IgD-negative memory B cell (primary cell): ENCODE measurements at regions not wholly inside any gene's neighbourhood (a gene's known extent, or its start where the extent isn't known, plus 50 kb on each side); places are given as distances from the start of the nearest gene placed in this dataset.

Experiments used
- H3K27ac Mint-ChIP-seq, 3 donors: one replicate each; pipeline ENCODE4 v1.8.0; 2020 to 2022; ENCODE audit warnings: mild to moderate bottlenecking in 3 of 3, mixed read lengths in 3 of 3, moderate library complexity in 1 of 3
- H3K27me3 Mint-ChIP-seq: one replicate; pipeline ENCODE4 v1.8.0; 2021; ENCODE audit warnings: mixed read lengths
- H3K36me3 Mint-ChIP-seq: one replicate; pipeline ENCODE4 v1.8.0; 2020; ENCODE audit warnings: mild to moderate bottlenecking, mixed read lengths
- H3K4me1 Mint-ChIP-seq, 3 donors: one replicate each; pipeline ENCODE4 v1.8.0; 2020 to 2022; ENCODE audit warnings: mixed read lengths in 3 of 3, mild to moderate bottlenecking in 1 of 3
- H3K4me3 Mint-ChIP-seq, 4 donors: one replicate each; pipeline ENCODE4 v1.8.0; 2020 to 2022; ENCODE audit warnings: mild to moderate bottlenecking in 4 of 4, mixed read lengths in 4 of 4, moderate library complexity in 3 of 4
- H3K9me3 Mint-ChIP-seq, 3 donors: one replicate each; pipeline ENCODE4 v1.8.0; 2020 to 2021; ENCODE audit warnings: mixed read lengths in 3 of 3, mild to moderate bottlenecking in 1 of 3

DNA sequence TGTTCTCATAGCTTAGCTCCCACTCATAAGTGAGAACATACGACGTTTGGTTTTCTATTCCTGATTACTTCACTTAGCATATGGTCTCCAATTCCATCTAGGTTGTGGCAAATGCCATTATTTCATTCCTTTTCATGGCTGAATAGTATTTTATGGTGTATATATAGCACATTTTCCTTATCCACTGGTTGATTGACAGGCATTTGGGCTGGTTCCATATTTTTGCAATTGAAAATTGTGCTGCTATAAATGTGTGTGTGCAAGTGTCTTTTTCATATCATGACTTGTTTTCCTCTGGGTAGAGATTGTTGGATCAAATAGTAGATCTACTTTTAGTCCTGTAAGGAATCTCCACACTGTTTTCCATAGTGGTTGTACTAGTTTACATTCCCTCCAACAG, 133.0 kb upstream of the TAB2 start:
- no peaks in the 10 kb centered on the region for H3K4me1 Mint-ChIP-seq
- no peaks in the 10 kb centered on the region for H3K27me3 Mint-ChIP-seq
- H3K27ac Mint-ChIP-seq: no peak overlapping the region
- peaks cover 0 to 6% (median 4%) of the 10 kb centered on the region in 3 donors for H3K9me3 Mint-ChIP-seq
- H3K4me3 Mint-ChIP-seq: no peak overlapping the region
- peaks cover 6% of the 10 kb centered on the region for H3K36me3 Mint-ChIP-seq

DNA sequence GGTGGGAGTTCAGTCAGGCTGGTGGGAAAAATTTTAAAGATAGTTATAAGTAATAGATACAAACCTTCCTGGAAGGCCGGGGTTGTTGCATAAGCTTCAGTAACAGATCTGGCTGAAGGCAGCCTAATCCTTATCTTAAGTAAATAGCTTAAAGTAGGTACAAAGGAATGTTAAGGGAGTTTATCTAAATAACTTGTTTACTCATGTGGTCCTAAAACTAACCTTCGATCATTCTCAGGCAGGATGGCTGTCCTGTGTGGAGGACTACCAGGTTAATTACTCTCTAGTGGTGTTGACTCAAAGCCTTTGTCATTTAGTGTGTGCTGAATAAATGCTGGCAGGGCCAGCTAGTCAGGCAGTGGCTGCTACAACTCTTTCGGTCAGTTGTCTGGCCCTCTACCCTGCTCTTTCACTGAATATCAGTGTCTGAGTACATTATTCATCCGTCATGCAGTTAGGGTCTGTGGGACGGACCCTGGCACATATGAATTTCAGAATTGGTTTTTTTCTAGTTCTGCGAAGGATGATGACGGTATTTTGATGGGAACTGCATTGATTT, 131.6 kb upstream of the TAB2 start:
- Mint-ChIP-seq H3K27me3 (no peaks in the 10 kb centered on the region), H3K36me3 (peaks cover 6% of the 10 kb centered on the region), H3K9me3 (peaks cover 0 to 6% (median 4%) of the 10 kb centered on the region in 3 donors), H3K4me1 (peaks cover 0 to 5% (median 4%) of the 10 kb centered on the region in 3 donors), H3K27ac (no peak overlapping the region), H3K4me3 (no peak overlapping the region)

DNA sequence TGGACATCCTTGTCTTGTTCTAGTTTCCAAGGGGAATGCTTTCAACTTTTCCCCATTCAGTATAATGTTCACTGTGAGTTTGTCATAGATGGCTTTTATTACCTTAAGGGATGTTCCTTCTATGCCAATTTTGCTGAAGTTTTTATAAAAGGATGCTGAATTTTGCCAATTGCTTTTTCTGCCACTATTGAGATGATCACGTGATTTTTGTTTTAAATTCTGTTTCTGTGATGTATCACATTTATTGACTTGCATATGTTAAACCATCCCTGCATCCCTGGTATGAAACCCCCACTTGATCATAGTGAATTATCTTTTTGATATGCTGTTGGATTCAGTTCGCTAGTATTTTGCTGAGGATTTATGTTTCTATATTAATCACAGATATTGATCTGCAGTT, 130.6 kb upstream of the TAB2 start:
- H3K4me3 Mint-ChIP-seq: no peak overlapping the region
- H3K36me3 Mint-ChIP-seq: peaks cover 6% of the 10 kb centered on the region
- H3K9me3 Mint-ChIP-seq: peaks cover 0 to 6% (median 4%) of the 10 kb centered on the region in 3 donors
- no peak overlapping the region for H3K27ac Mint-ChIP-seq
- no peaks in the 10 kb centered on the region for H3K27me3 Mint-ChIP-seq
- peaks cover 0 to 5% (median 4%) of the 10 kb centered on the region in 3 donors for H3K4me1 Mint-ChIP-seq

DNA sequence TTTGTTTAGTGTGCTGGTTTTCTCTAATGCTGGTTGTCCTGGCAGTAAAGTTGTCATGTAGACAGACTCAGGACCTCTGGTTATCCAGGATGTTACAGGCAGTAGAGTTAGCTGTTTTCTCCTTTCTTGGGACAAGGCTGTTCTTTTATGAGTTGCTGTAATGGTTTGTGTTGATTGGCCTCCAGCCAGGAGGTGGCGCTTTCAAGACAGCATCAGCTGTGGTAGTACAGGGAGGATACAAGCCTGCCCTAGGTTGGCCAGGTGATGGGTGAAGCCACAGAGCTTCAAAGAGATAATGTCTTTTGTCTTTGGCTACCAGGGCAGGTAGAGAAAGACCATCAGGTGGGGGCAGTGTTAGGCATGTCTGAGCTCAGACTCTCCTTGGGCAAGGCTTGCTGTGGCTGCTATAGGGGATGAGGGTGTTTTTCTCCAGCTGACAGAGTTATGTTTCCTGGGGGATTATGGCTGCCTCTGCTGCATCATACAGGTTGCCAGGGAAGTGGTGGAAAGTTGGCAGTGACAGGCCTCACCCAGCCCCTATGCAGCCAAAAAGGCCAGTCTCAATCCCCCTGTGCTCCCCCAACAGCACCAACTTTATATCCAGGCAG, 127.2 kb upstream of the TAB2 start:
- Mint-ChIP-seq H3K27me3 (no peaks in the 10 kb centered on the region), H3K4me1 (peaks cover 10 to 14% (median 11%) of the 10 kb centered on the region in 3 donors), H3K4me3 (no peak overlapping the region), H3K9me3 (no peaks in the 10 kb centered on the region), H3K27ac (no peak overlapping the region), H3K36me3 (peaks cover 3% of the 10 kb centered on the region)

DNA sequence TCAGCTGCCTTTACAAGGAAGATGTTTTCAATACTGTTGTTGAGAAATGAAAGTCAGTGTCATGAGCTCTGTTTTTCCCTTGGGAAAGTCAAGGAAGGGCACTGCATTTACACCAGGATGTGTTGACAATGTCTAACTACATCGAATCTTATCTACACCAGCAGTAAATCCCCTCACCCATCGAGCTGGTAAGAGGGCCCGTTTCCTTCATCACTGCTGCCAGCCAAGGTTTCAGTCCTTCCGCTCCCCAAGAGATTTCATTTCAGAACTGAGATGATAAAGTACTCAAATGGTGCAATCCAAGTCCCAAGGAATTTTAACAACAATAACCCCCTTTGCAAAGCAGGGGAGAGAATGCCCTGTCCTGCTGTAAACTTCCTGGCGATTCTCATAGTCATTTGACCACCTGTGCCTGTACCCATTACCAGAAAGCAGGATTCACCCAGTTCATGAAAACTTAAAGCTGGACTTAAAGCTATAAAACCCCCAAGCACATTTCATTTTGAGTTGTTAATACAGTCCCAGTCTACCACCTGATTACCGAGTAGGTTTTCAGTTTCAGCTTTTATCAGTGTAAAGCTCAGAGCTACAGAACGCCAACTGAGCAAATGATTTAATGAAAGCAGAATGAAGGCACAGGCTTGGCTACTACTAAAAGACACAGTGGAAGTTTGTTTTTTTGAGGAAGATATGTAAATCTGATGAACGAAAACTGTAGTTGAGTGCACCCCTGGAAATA, 122.5 kb upstream of the TAB2 start:
- H3K4me1 Mint-ChIP-seq: peaks cover 10 to 16% (median 12%) of the 10 kb centered on the region in 3 donors
- H3K36me3 Mint-ChIP-seq: no peaks in the 10 kb centered on the region
- no peaks in the 10 kb centered on the region for H3K27me3 Mint-ChIP-seq
- H3K4me3 Mint-ChIP-seq: peak overlapping the region in 2 of 4 donors; percentile 43 to 73
- H3K9me3 Mint-ChIP-seq: peaks cover 0 to 6% (median 6%) of the 10 kb centered on the region in 3 donors
- H3K27ac Mint-ChIP-seq: peak overlapping the region in 1 of 3 donors; percentile 11

DNA sequence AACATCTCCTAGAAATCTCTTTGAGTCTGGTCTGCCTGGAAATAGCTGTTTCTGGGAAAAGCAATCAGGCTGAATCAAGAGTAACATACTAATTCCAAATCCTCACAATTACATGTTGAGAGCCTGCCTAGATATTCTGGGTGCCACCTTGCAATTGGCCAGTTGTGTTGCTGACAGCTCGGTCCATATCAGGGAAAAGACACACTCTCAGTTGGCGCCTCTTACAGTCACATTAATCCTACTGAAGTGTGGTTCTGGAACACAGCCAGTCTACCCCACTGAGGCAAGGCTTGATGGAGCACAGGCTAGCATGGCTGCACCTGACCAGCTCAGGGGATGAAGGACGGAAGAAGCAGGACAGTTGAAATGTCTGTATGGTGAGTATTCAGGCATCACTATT, 121.4 kb upstream of the TAB2 start:
- H3K27me3 Mint-ChIP-seq: no peaks in the 10 kb centered on the region
- peaks cover 8 to 11% (median 10%) of the 10 kb centered on the region in 3 donors for H3K4me1 Mint-ChIP-seq
- H3K27ac Mint-ChIP-seq: no peak overlapping the region
- H3K9me3 Mint-ChIP-seq: peaks cover 0 to 6% (median 6%) of the 10 kb centered on the region in 3 donors
- no peaks in the 10 kb centered on the region for H3K36me3 Mint-ChIP-seq
- H3K4me3 Mint-ChIP-seq: no peak overlapping the region

DNA sequence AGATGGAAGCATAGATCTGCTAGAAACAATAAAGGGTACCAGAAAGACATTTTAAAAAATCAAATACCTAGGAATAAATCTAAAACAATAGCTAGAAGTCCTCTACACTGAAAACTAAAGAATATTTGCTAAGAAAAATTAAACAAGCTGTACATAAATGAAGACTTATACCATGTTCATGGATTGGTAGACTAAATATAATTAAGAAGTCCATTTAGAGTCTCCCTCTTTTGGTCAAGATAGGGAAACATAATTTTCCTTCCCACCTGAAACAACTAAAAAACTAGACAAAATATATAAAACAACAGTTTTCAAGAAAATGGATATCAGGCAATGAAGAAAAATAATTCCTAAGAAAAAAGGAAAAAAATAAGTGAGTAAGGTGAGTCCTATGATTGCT, 120.0 kb upstream of the TAB2 start:
- peaks cover 8 to 11% (median 10%) of the 10 kb centered on the region in 3 donors for H3K4me1 Mint-ChIP-seq
- peaks cover 0 to 6% (median 6%) of the 10 kb centered on the region in 3 donors for H3K9me3 Mint-ChIP-seq
- no peak overlapping the region for H3K27ac Mint-ChIP-seq
- no peaks in the 10 kb centered on the region for H3K27me3 Mint-ChIP-seq
- H3K36me3 Mint-ChIP-seq: peaks cover under 1% of the 10 kb centered on the region
- no peak overlapping the region for H3K4me3 Mint-ChIP-seq

DNA sequence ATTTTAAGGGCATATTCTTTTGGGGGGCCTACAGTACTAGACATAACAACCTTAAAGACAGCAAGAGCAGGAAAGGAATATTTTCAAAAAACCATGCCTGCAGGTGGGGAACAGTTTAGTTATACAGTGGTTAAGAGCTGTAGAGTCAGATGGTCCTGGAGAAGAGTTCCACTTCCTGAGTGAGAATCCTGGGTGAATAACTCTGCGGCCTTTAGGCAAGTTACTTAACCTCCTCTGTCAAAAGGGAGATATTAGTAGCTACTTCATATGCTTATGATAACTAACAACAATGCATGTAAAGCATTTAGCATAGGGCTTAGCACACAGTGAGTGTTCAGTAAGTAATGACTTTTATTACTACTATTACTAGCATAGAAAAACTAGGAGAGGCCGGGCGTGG, 119.2 kb upstream of the TAB2 start:
- Mint-ChIP-seq H3K4me3 (no peak overlapping the region), H3K9me3 (peaks cover 0 to 6% (median 6%) of the 10 kb centered on the region in 3 donors)

DNA sequence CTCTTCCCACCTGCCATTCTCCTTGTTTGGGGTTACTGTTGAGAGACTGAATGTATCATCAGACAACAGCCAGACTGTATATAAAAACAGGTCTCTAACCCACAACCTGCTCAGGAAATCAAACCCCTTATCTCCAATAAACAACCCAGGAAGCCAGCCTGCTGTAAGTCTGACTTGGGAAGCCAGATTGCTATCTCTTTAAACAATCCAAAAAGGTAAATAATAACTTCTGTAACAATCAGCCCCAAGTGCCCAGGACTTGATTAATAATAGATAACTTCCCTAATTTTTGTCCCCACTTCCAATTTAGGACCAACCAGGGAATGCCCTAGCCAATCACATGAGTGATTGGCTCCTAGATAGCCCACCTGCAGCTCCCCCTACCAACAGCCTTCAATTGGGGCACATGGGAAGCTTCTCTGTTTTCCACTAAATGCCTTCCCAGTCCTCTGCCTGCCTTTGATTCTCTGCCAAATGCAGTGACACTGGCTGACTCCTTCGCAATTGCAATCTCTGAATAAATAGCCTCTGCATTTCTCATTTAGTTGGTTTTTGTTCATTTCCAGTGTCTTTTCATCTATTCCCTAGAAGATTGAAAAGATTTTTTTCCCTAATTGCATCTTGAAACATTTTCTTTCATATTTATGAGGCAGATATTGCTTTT, 117.1 kb upstream of the TAB2 start:
- Mint-ChIP-seq H3K36me3 (peaks cover 2% of the 10 kb centered on the region), H3K9me3 (peaks cover 0 to 6% (median 6%) of the 10 kb centered on the region in 3 donors), H3K4me1 (peaks cover 0 to 6% (median 0%) of the 10 kb centered on the region in 3 donors), H3K27me3 (no peaks in the 10 kb centered on the region), H3K27ac (no peak overlapping the region), H3K4me3 (no peak overlapping the region)

More for the DNA sequence above, 119.2 kb upstream of the TAB2 start:
- Mint-ChIP-seq H3K27ac (peak overlapping the region in 1 of 3 donors; percentile 12), H3K4me1 (peaks cover 8 to 16% (median 10%) of the 10 kb centered on the region in 3 donors), H3K27me3 (no peaks in the 10 kb centered on the region), H3K36me3 (peaks cover 2% of the 10 kb centered on the region)

DNA sequence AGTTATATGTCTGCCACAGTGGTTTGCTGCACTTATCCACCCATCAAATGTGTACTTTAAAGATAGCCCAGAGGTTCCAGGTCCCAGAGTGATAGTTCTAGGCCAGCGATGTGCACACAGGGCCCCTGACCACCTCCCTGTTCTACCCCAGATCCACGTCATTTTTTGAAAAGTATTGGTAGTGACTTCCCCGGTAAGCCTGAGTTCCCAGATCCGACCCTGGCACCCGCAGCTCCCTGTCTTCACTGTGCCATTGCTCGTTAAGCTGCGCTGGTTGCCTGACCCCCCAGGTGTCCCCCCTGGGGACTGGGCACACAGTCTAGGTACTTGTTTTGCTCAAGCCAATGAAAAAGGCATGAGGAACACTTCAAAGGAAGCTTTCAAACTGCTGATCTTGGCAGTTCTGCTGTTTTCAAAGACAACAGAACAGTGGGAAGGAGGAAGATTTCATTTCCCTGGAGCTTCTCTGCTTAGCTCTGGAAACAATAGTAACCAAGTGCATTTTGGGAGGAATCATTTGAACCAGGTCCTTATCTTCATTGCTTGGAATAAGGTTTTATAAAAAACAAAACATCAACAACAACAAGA, 116.3 kb upstream of the TAB2 start:
- Mint-ChIP-seq H3K27me3 (no peaks in the 10 kb centered on the region), H3K4me3 (no peak overlapping the region), H3K4me1 (peaks cover 0 to 6% (median 0%) of the 10 kb centered on the region in 3 donors), H3K27ac (no peak overlapping the region), H3K36me3 (peaks cover 2% of the 10 kb centered on the region), H3K9me3 (peaks cover 0 to 6% (median 6%) of the 10 kb centered on the region in 3 donors)

DNA sequence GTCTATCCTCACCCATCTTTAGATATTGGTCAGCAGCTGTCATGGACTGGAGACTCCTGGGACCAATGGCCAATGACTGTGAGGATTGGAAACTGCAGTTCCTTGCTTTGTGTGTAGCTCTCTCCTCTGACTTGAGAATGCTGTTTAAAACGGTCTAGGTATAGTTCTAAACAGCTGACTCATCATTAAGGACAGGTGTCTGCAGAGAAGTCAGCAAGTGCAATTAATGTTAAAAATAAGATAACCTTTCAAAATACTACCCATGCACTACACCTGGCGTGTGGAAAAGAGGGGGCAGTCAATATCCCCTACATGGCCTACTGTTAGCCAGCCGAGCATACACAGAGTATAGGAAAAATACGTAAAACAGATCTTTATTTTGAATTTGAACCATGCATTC, 115.4 kb upstream of the TAB2 start:
- H3K36me3 Mint-ChIP-seq: peaks cover 2% of the 10 kb centered on the region
- H3K4me3 Mint-ChIP-seq: no peak overlapping the region
- peaks cover 0 to 2% (median 2%) of the 10 kb centered on the region in 3 donors for H3K9me3 Mint-ChIP-seq
- peaks cover 0 to 6% (median 0%) of the 10 kb centered on the region in 3 donors for H3K4me1 Mint-ChIP-seq
- H3K27ac Mint-ChIP-seq: no peak overlapping the region
- H3K27me3 Mint-ChIP-seq: no peaks in the 10 kb centered on the region

DNA sequence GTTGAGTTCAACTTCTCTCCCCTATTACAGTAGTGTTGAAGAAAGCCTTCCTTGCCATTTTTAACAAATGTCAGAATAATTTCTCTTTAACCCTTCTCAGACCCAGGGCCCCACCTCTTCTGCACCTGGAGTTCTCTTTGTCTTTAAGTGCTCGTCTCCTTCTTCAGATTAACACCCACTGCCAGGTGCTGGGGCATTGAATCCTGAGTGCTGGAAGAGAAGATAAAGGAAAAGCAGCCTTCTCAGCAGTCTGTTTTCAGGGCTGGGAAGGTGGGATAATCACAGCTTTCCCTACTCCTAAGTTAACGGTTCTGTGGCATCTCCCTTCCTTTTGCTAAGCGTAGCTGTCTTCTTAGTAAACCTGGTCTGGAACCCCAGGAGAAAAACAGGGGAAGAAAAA, 114.6 kb upstream of the TAB2 start:
- H3K27me3 Mint-ChIP-seq: no peaks in the 10 kb centered on the region
- peaks cover 0 to 6% (median 0%) of the 10 kb centered on the region in 3 donors for H3K4me1 Mint-ChIP-seq
- H3K36me3 Mint-ChIP-seq: peaks cover 2% of the 10 kb centered on the region
- H3K4me3 Mint-ChIP-seq: peak overlapping the region in 1 of 4 donors; percentile 63
- H3K9me3 Mint-ChIP-seq: no peaks in the 10 kb centered on the region
- no peak overlapping the region for H3K27ac Mint-ChIP-seq

DNA sequence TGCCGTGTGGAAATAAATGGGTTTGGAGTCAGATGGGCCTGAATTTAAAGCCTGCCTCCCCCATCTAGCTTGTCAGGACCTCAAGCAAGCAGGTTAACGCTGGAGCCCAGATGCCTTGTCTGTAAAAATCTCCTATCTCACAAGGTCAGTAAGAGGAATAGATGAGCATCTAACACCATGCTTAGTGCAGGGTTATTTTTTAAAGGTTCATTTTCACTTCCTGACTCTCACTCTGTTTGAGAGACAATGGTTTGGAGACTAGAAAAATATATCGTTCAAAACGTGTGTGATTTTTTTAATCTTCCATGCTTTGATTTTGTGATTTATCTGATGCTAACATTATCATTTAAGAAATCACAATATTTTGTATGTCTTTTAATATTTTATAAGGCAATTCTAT, 114.0 kb upstream of the TAB2 start:
- H3K36me3 Mint-ChIP-seq: peaks cover 2% of the 10 kb centered on the region
- H3K27me3 Mint-ChIP-seq: no peaks in the 10 kb centered on the region
- H3K4me3 Mint-ChIP-seq: no peak overlapping the region
- no peak overlapping the region for H3K27ac Mint-ChIP-seq
- no peaks in the 10 kb centered on the region for H3K9me3 Mint-ChIP-seq
- peaks cover 0 to 5% (median 0%) of the 10 kb centered on the region in 3 donors for H3K4me1 Mint-ChIP-seq

DNA sequence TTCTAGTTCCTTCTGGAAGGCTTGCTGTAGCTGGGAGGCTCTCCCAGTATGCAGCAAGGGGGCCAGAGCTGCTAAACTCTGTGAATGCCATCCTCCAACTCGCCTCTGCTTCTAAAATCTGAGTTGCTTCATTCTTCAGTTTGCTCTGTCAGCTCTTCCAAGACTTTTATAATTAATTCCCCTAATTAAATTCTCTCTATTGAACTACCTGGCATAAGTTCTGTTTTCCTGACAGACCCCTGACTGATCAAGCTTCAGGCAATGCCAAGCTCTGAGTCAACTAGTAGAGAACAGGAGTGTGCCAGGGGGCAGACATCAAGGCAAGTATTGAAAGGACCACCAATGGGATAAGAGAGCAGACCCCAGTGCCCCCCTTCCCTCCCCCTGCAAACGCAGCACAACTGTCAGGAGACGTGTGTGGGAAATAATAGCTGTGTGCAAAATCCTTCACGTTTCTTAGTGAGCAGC, 109.3 kb upstream of the TAB2 start:
- no peak overlapping the region for H3K4me3 Mint-ChIP-seq
- H3K4me1 Mint-ChIP-seq: peaks cover 7 to 18% (median 15%) of the 10 kb centered on the region in 3 donors
- H3K27me3 Mint-ChIP-seq: no peaks in the 10 kb centered on the region
- no peaks in the 10 kb centered on the region for H3K9me3 Mint-ChIP-seq
- no peak overlapping the region for H3K27ac Mint-ChIP-seq
- H3K36me3 Mint-ChIP-seq: no peaks in the 10 kb centered on the region
